Neuronal stem cell (in vitro differentiated cells): ENCODE measurements at regions not wholly inside any gene's neighbourhood (a gene's known extent, or its start where the extent isn't known, plus 50 kb on each side); places are given as distances from the start of the nearest gene placed in this dataset.

Experiments
- DNase-seq: peaks from one replicate; pipeline ENCODE4 v3.0.0-alpha.2; 2013; ENCODE audit warnings: low spot score
- H2AFZ ChIP-seq: one replicate; pipeline ENCODE4 v1.6.1; 2013; ENCODE audit warnings: mild to moderate bottlenecking, low read length, inconsistent platforms
- H2AK5ac ChIP-seq: 2 replicates; pipeline ENCODE4 v1.6.1; 2013; ENCODE audit warnings: low read depth, mild to moderate bottlenecking, inconsistent platforms, low read length, moderate library complexity, mixed read lengths
- H2BK120ac ChIP-seq: 2 replicates; pipeline ENCODE4 v1.6.1; 2013; ENCODE audit warnings: low read depth, mild to moderate bottlenecking, inconsistent platforms, low read length, moderate library complexity, mixed read lengths
- H2BK12ac ChIP-seq: one replicate; pipeline ENCODE4 v1.6.1; 2013; ENCODE audit warnings: low read length, inconsistent platforms
- H2BK15ac ChIP-seq: 2 replicates; pipeline ENCODE4 v1.6.1; 2013; ENCODE audit warnings: mild to moderate bottlenecking, low read length, inconsistent platforms, mixed read lengths
- H2BK5ac ChIP-seq: one replicate; pipeline ENCODE4 v1.6.1; 2013; ENCODE audit warnings: inconsistent platforms, mild to moderate bottlenecking, low read length, moderate library complexity
- H3K14ac ChIP-seq: one replicate; pipeline ENCODE4 v1.6.1; 2013; ENCODE audit warnings: low read length, inconsistent platforms
- H3K18ac ChIP-seq: 2 replicates; pipeline ENCODE4 v1.6.1; 2013; ENCODE audit warnings: low read length, inconsistent platforms
- H3K23ac ChIP-seq: 2 replicates; pipeline ENCODE4 v1.6.1; 2013; ENCODE audit warnings: low read depth, mild to moderate bottlenecking, mixed read lengths, low read length, inconsistent platforms; ENCODE audit not compliant: poor library complexity
- H3K27ac ChIP-seq: replicated peaks from 3 replicates; pipeline ENCODE4 v1.5.1; 2013; ENCODE audit warnings: low read length, inconsistent platforms
- H3K27me3 ChIP-seq, 3 experiments: 2 replicates each; pipeline ENCODE4 v1.6.1; 2013; ENCODE audit warnings: low read length in 3 of 3, mild to moderate bottlenecking in 2 of 3, inconsistent platforms in 1 of 3, low read depth in 1 of 3, mixed read lengths in 1 of 3, moderate library complexity in 1 of 3; ENCODE audit not compliant: control insufficient read depth in 3 of 3, insufficient read depth in 3 of 3
- H3K36me3 ChIP-seq, 2 donors: replicated peaks in 1 of 2; 2 replicates each; pipeline ENCODE4 v1.6.1; 2013; ENCODE audit warnings: low read length in 2 of 2; ENCODE audit not compliant: control insufficient read depth in 2 of 2, insufficient read depth in 2 of 2
- H3K4ac ChIP-seq: 2 replicates; pipeline ENCODE4 v1.6.1; 2013; ENCODE audit warnings: inconsistent platforms, mild to moderate bottlenecking, low read length, moderate library complexity
- H3K4me1 ChIP-seq, 2 donors: 1 replicate in 1 of 2; 2 replicates in 1 of 2; pipeline ENCODE4 v1.6.1; 2013; ENCODE audit warnings: low read length in 2 of 2, low read depth in 1 of 2; ENCODE audit not compliant: control insufficient read depth in 2 of 2, insufficient read depth in 1 of 2
- H3K4me2 ChIP-seq: one replicate; pipeline ENCODE4 v1.6.1; 2013; ENCODE audit warnings: mild to moderate bottlenecking, low read length, inconsistent platforms; ENCODE audit not compliant: insufficient read depth, poor library complexity, severe bottlenecking
- H3K4me3 ChIP-seq, 2 donors: 2 replicates each; pipeline ENCODE4 v1.5.1; 2013; ENCODE audit warnings: low read length in 2 of 2, mild to moderate bottlenecking in 2 of 2, inconsistent platforms in 1 of 2, moderate library complexity in 1 of 2
- H3K79me1 ChIP-seq: one replicate; pipeline ENCODE4 v1.6.1; 2013; ENCODE audit warnings: low read depth, mild to moderate bottlenecking, inconsistent platforms, low read length, moderate library complexity
- H3K9ac ChIP-seq: one replicate; pipeline ENCODE4 v1.6.1; 2013; ENCODE audit warnings: mild to moderate bottlenecking, low read depth, low read length, inconsistent platforms; ENCODE audit not compliant: poor library complexity
- H3K9me3 ChIP-seq, 2 donors: replicated peaks in 1 of 2; 2 replicates each; pipeline versions ENCODE3 to v1.6.1; 2013; ENCODE audit warnings: low read length in 2 of 2, mild to moderate bottlenecking in 2 of 2, inconsistent platforms in 1 of 2, low read depth in 1 of 2, mixed read lengths in 1 of 2, moderate library complexity in 1 of 2; ENCODE audit not compliant: control insufficient read depth in 2 of 2, insufficient read depth in 1 of 2
- H4K8ac ChIP-seq: one replicate; pipeline ENCODE4 v1.6.1; 2013; ENCODE audit warnings: low read depth, mild to moderate bottlenecking, inconsistent platforms, low read length, moderate library complexity
- H4K91ac ChIP-seq: one replicate; pipeline ENCODE4 v1.6.1; 2013; ENCODE audit warnings: low read length, low read depth, mild to moderate bottlenecking, inconsistent platforms; ENCODE audit not compliant: poor library complexity
- WGBS, 2 donors: extraction: QIAGEN DNeasy Blood & Tissue Kit; methylation state at CpG; one replicate each; pipeline ENCODE4 v1.1.7; 2013; ENCODE audit warnings: missing lambda C conversion rate in 2 of 2, mixed read lengths in 1 of 2; ENCODE audit not compliant: insufficient read length in 2 of 2, insufficient replicate concordance in 1 of 2; ENCODE audit errors: extremely low coverage in 2 of 2; 5-methylcytosine and 5-hydroxymethylcytosine counted together

- Histone ChIP-seq H3K4me2 (no peak overlapping the region), H3K27ac (no peak overlapping the region)
- no peak for DNase-seq
Measured at GRCh38 chr4:83993774-83994173, 457.9 kb downstream of the GPAT3 start.

GRCh38 chr4:83989835-83990234 is 453.9 kb downstream of the GPAT3 start:
- Histone ChIP-seq H3K23ac (no peak overlapping the region), H3K14ac (no peak overlapping the region), H3K9me3 (peaks cover 0 to 5% of the 10 kb centered on the region in 2 donors), H3K4me3 (no peak overlapping the region), H3K18ac (no peak overlapping the region), H2BK120ac (no peak overlapping the region), H3K4me2 (no peak overlapping the region), H4K8ac (no peak overlapping the region), H2BK5ac (no peak overlapping the region), H3K27ac (no peak overlapping the region), H4K91ac (no peak overlapping the region), H3K27me3 (peaks cover 0 to 2% (median 0%) of the 10 kb centered on the region in 3 experiments), H2BK15ac (no peak overlapping the region), H2AK5ac (no peak overlapping the region), H3K9ac (no peak overlapping the region), H3K4me1 (no peaks in the 10 kb centered on the region), H3K79me1 (no peaks in the 10 kb centered on the region), H3K4ac (no peak overlapping the region), H2AFZ (no peak overlapping the region), H2BK12ac (no peak overlapping the region), H3K36me3 (no peaks in the 10 kb centered on the region)
- WGBS, 2 donors, result no CpG with 5 or more reads among the region's 7 CpGs
- no peak for DNase-seq

More at GRCh38 chr4:83993774-83994173, 457.9 kb downstream of the GPAT3 start:
- no CpG with 5 or more reads among the region's 7 CpGs for WGBS, 2 donors
- no peak overlapping the region for H2BK12ac ChIP-seq
- no peak overlapping the region for H3K14ac ChIP-seq
- H3K27me3 ChIP-seq, result no peaks in the 10 kb centered on the region
- no peak overlapping the region for H3K9ac ChIP-seq
- no peak overlapping the region for H2BK5ac ChIP-seq
- H2AK5ac ChIP-seq, result no peak overlapping the region
- no peak overlapping the region for H3K18ac ChIP-seq
- H4K8ac ChIP-seq, result no peak overlapping the region
- no peaks in the 10 kb centered on the region for H3K79me1 ChIP-seq
- peaks cover 0 to 5% of the 10 kb centered on the region in 2 donors for H3K9me3 ChIP-seq
- no peak overlapping the region for H2BK15ac ChIP-seq
- H2AFZ ChIP-seq, result no peak overlapping the region
- H3K4ac ChIP-seq, result no peak overlapping the region
- no peak overlapping the region for H4K91ac ChIP-seq
- H3K23ac ChIP-seq, result no peak overlapping the region
- no peaks in the 10 kb centered on the region for H3K36me3 ChIP-seq
- H3K4me3 ChIP-seq, result no peak overlapping the region
- H2BK120ac ChIP-seq, result no peak overlapping the region
- peaks cover 0 to 1% of the 10 kb centered on the region in 2 donors for H3K4me1 ChIP-seq

- Histone ChIP-seq H2BK5ac (no peak overlapping the region), H3K4me1 (no peaks in the 10 kb centered on the region), H3K27ac (no peak overlapping the region), H3K23ac (no peak overlapping the region), H3K4me3 (no peak overlapping the region), H3K9me3 (no peaks in the 10 kb centered on the region), H3K4me2 (no peak overlapping the region), H4K91ac (no peak overlapping the region), H2AK5ac (no peak overlapping the region), H2BK120ac (no peak overlapping the region), H4K8ac (no peak overlapping the region), H3K18ac (no peak overlapping the region), H3K27me3 (peaks cover 0 to 2% (median 0%) of the 10 kb centered on the region in 3 experiments), H3K79me1 (no peaks in the 10 kb centered on the region), H3K9ac (no peak overlapping the region), H3K14ac (no peak overlapping the region), H3K4ac (no peak overlapping the region), H3K36me3 (no peaks in the 10 kb centered on the region), H2BK12ac (no peak overlapping the region), H2BK15ac (no peak overlapping the region), H2AFZ (no peak overlapping the region)
- no peak for DNase-seq
- no CpG with 5 or more reads among the region's 4 CpGs for WGBS, 2 donors
Measured at GRCh38 chr4:83981156-83981555, 445.2 kb downstream of the GPAT3 start.

GRCh38 chr4:83979773-83980172 is 443.9 kb downstream of the GPAT3 start:
- H2BK15ac ChIP-seq, result no peak overlapping the region
- H3K18ac ChIP-seq, result no peak overlapping the region
- no peaks in the 10 kb centered on the region for H3K79me1 ChIP-seq
- no peak overlapping the region for H2AK5ac ChIP-seq
- no peaks in the 10 kb centered on the region for H3K27me3 ChIP-seq
- no peaks in the 10 kb centered on the region for H3K9me3 ChIP-seq
- H2BK5ac ChIP-seq, result no peak overlapping the region
- no peaks in the 10 kb centered on the region for H3K4me1 ChIP-seq
- H2AFZ ChIP-seq, result no peak overlapping the region
- no peak overlapping the region for H3K14ac ChIP-seq
- H4K8ac ChIP-seq, result no peak overlapping the region
- DNase-seq, result no peak
- no peak overlapping the region for H3K4ac ChIP-seq
- no peaks in the 10 kb centered on the region for H3K36me3 ChIP-seq
- WGBS, 2 donors, result no CpG with 5 or more reads among the region's 3 CpGs
- H2BK120ac ChIP-seq, result no peak overlapping the region
- no peak overlapping the region for H3K4me2 ChIP-seq
- H2BK12ac ChIP-seq, result no peak overlapping the region
- H3K27ac ChIP-seq, result no peak overlapping the region
- H3K23ac ChIP-seq, result no peak overlapping the region
- no peak overlapping the region for H3K4me3 ChIP-seq
- H4K91ac ChIP-seq, result no peak overlapping the region
- no peak overlapping the region for H3K9ac ChIP-seq
